NT2/D1 (cell line): ENCODE measurements at regions not wholly inside any gene's neighbourhood (a gene's known extent, or its start where the extent isn't known, plus 50 kb on each side); places are given as distances from the start of the nearest gene placed in this dataset.

Source experiments
- DNase-seq: peaks from one replicate; pipeline ENCODE4 v3.0.0-alpha.2; 2011; ENCODE audit warnings: low read depth, low spot score
- H3K27me3 ChIP-seq: 2 replicates; pipeline ENCODE4 v1.6.0; 2011; ENCODE audit warnings: mild to moderate bottlenecking; ENCODE audit not compliant: insufficient read length, insufficient read depth
- H3K36me3 ChIP-seq: 2 replicates; pipeline ENCODE4 v1.6.1; 2011; ENCODE audit warnings: mild to moderate bottlenecking, low read length, mixed read lengths; ENCODE audit not compliant: insufficient read depth, insufficient read length
- H3K4me1 ChIP-seq: 2 replicates; pipeline ENCODE4 v1.5.1; 2011; ENCODE audit not compliant: insufficient read depth, insufficient read length
- H3K4me3 ChIP-seq: 2 replicates; pipeline ENCODE4 v1.5.1; 2011; ENCODE audit warnings: low read depth; ENCODE audit not compliant: insufficient read length
- H3K9ac ChIP-seq: 2 replicates; pipeline ENCODE4 v1.6.0; 2011; ENCODE audit warnings: low read depth; ENCODE audit not compliant: insufficient read length
- H3K9me3 ChIP-seq: 2 replicates; pipeline ENCODE4 v1.5.1; 2011; ENCODE audit warnings: mild to moderate bottlenecking, low read length; ENCODE audit not compliant: insufficient read depth
- SUZ12 ChIP-seq: IDR thresholded peaks from 2 replicates; pipeline ENCODE4 v1.6.1; 2011; ENCODE audit not compliant: insufficient read length, insufficient read depth; ENCODE audit errors: extremely low read depth
- YY1 ChIP-seq: IDR thresholded peaks from 2 replicates; pipeline ENCODE4 v1.6.1; 2011; ENCODE audit not compliant: insufficient read length, insufficient read depth
- ZNF274 ChIP-seq: IDR thresholded peaks from 2 replicates; pipeline ENCODE4 v1.6.1; 2011; ENCODE audit warnings: mild to moderate bottlenecking, low read depth, low read length

DNA sequence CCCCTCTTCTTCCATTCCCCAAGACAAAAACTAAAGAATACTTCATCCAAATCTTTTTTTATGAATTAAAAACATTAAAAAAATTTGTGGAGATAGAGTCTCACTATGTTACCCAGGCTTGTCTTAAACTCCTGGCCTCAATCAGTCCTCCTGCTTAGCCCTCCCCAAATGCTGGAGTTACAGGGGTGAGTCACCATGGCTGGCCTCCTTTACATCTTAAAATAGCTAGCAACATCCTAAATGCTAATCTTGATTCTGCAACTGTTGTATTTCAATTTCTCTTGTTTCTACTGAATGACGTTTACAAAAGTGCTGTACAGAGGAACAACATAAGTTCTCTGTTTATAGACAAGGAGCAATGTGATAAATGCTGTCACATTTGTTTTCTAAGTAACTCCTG is 483.5 kb downstream of the ADGRL2 start:
- no peak overlapping the region for H3K4me3 ChIP-seq
- no peaks in the 10 kb centered on the region for H3K4me1 ChIP-seq
- DNase-seq: no peak
- H3K9me3 ChIP-seq: no peaks in the 10 kb centered on the region
- H3K36me3 ChIP-seq: no peaks in the 10 kb centered on the region
- H3K9ac ChIP-seq: no peak overlapping the region
- no peaks in the 10 kb centered on the region for H3K27me3 ChIP-seq
- no peak for TF ChIP-seq SUZ12
- TF ChIP-seq ZNF274: no peak
- TF ChIP-seq YY1: no peak

DNA sequence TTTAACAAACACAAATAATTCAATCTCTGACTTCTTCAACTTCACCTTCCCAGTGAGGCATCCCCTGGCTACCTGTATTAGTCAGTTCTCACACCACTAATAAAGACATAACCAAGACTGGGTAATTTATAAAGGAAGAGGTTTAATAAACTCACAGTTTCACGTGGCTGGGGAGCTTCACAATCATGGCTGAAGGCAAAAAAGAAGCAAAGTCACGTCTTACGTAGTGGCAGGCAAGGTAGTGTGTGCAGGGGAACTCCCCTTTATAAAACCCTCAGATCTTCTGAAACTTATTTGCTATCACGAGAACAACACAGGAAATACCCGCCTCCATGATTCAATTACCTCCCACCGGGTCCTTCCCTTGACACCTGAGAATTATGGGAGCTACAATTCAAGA is 478.5 kb downstream of the ADGRL2 start:
- Histone ChIP-seq H3K36me3 (no peaks in the 10 kb centered on the region), H3K9ac (no peak overlapping the region), H3K4me1 (no peaks in the 10 kb centered on the region), H3K9me3 (no peaks in the 10 kb centered on the region), H3K4me3 (no peak overlapping the region), H3K27me3 (no peaks in the 10 kb centered on the region)
- no peak for DNase-seq
- TF ChIP-seq SUZ12 (no peak), ZNF274 (no peak), YY1 (no peak)

DNA sequence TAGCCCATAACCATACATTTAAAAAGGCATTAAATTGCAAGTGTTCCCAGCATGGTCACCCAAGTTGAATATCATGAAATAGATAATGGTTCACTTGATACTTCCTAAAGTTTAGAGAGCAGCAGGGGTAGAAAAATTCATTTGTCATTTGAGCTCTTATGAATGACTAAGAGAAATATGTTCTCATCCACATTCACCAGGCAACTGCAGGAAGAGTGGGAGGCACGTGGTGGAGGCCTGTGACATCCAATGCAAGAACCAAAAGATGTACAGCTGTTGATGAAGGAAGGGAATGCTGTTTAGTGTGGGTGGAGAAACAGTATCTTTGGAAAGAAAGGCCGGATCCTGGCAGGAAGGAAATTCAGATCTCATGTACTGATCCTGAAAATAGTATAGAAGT is 473.1 kb downstream of the ADGRL2 start:
- no peak for DNase-seq
- no peak overlapping the region for H3K4me3 ChIP-seq
- H3K9ac ChIP-seq: no peak overlapping the region
- no peaks in the 10 kb centered on the region for H3K9me3 ChIP-seq
- TF ChIP-seq SUZ12: no peak
- TF ChIP-seq YY1: no peak
- no peak for TF ChIP-seq ZNF274
- no peaks in the 10 kb centered on the region for H3K4me1 ChIP-seq
- H3K36me3 ChIP-seq: no peaks in the 10 kb centered on the region
- no peaks in the 10 kb centered on the region for H3K27me3 ChIP-seq

DNA sequence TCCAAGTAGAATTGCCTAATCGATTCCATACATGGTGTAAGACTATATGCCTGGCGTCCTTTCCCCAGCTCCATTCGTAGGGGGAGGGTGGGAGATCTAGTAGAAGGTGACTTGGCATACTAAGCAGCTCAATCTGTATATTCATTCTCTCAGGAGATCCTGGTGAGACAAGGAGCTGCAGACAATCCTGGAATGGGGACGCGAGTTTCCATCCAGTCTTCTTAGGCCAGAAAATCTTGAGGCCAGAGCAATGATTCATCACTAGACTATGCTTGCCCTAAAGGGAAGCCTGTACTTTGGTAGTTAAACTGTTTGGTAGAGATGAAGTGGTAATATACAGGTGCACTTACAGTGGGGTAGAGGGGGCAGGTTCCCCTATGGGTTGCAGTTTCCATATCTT is 468.7 kb downstream of the ADGRL2 start:
- no peaks in the 10 kb centered on the region for H3K27me3 ChIP-seq

DNA sequence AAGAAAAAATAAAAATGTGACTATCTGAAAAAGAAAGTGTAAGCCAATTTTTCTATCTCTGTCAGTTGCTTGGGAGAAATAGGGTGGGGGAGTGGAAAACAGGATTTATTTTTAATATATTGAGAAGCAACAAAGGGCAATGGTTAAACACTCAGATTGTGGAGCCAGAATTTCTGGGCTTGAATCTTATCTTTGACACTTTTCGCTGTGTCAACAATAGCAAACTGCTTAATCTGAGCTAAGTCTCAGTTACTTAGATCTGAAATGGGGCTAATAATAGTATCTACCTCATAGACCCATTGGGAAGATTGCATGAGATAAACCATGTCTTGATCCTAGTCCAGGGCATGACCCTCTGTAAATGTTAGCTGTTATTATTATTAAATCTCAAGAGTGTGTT is 468.1 kb downstream of the ADGRL2 start:
- Histone ChIP-seq H3K4me1 (no peaks in the 10 kb centered on the region), H3K36me3 (no peaks in the 10 kb centered on the region), H3K4me3 (no peak overlapping the region), H3K9me3 (no peaks in the 10 kb centered on the region), H3K27me3 (no peaks in the 10 kb centered on the region), H3K9ac (no peak overlapping the region)
- no peak for DNase-seq
- no peak for TF ChIP-seq YY1
- no peak for TF ChIP-seq SUZ12
- TF ChIP-seq ZNF274: no peak

More for the DNA sequence above, 468.7 kb downstream of the ADGRL2 start:
- no peak for TF ChIP-seq SUZ12
- no peak for TF ChIP-seq YY1
- no peak for TF ChIP-seq ZNF274
- Histone ChIP-seq H3K9me3 (no peaks in the 10 kb centered on the region), H3K4me1 (no peaks in the 10 kb centered on the region), H3K9ac (no peak overlapping the region), H3K4me3 (no peak overlapping the region), H3K36me3 (no peaks in the 10 kb centered on the region)
- peak; percentile 32 for DNase-seq

DNA sequence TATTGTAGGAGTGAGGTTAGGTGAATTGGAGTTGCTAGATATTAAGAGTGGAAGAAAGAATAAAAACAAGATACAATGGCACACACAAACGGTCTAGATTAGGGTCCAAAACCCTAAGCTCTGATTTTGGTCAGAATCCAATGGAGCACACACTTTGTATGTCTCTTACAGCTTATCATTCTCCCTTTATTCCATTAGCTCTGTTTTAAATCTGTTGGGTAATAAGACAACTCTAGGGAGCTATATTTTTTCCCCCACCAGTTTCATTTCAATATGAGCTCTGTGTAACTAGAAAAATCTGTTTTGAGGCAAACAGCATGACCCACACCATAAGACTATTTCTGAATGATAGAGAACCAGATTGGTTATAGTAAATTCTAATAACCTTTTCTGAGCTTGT is 465.6 kb downstream of the ADGRL2 start:
- H3K36me3 ChIP-seq: no peaks in the 10 kb centered on the region
- no peak overlapping the region for H3K4me3 ChIP-seq
- TF ChIP-seq ZNF274 (no peak), SUZ12 (no peak), YY1 (no peak)
- no peak for DNase-seq
- H3K27me3 ChIP-seq: no peaks in the 10 kb centered on the region
- no peaks in the 10 kb centered on the region for H3K4me1 ChIP-seq
- no peak overlapping the region for H3K9ac ChIP-seq
- H3K9me3 ChIP-seq: no peaks in the 10 kb centered on the region

DNA sequence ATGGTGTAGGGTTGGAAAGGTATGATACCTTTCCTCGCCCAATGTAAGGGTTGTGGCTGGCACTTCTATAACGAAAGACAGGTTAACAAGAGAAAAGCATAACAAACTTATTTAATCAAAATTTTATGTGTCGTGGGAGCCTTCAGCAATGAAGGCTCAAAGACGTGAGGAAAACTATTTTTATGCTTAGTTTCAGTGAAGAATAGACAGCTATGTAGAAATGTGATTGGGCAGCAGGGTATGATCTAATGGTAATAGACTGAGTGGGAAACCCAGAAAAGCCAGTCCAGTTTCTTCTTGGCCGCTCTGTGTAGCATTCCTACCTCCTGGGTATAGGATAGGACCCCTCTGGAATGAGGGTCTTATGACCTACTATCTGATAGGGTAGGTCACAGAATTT is 464.7 kb downstream of the ADGRL2 start:
- H3K9ac ChIP-seq: no peak overlapping the region
- no peaks in the 10 kb centered on the region for H3K36me3 ChIP-seq
- no peaks in the 10 kb centered on the region for H3K27me3 ChIP-seq
- H3K4me3 ChIP-seq: no peak overlapping the region
- H3K4me1 ChIP-seq: no peaks in the 10 kb centered on the region
- TF ChIP-seq ZNF274 (no peak), SUZ12 (no peak), YY1 (no peak)
- no peaks in the 10 kb centered on the region for H3K9me3 ChIP-seq
- DNase-seq: no peak

DNA sequence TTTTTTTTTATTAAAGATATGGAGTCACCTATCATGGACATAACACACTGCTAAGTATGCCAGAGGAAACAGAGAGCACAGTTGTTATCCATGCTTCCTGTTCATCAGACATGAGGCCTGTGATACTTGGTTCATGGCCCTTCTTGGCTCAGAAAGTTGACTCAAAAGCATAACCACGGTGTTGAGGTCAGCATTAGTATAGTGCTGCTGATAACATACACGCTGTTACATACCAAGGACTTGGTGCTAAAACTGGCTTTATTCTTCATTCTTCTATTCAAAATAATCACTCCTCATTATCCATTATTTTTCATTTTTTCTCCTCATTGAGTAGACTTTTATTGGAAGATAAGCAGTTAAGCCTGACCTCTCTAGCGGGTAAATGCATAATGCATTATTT is 464.1 kb downstream of the ADGRL2 start:
- Histone ChIP-seq H3K9ac (no peak overlapping the region), H3K36me3 (no peaks in the 10 kb centered on the region), H3K4me3 (no peak overlapping the region), H3K4me1 (no peaks in the 10 kb centered on the region), H3K9me3 (no peaks in the 10 kb centered on the region), H3K27me3 (no peaks in the 10 kb centered on the region)
- DNase-seq: no peak
- TF ChIP-seq SUZ12 (no peak), ZNF274 (no peak), YY1 (no peak)
